Fibroblast of the aortic adventitia (primary cell): ENCODE measurements at regions not wholly inside any gene's neighbourhood (a gene's known extent, or its start where the extent isn't known, plus 50 kb on each side); places are given as distances from the start of the nearest gene placed in this dataset.
A peak's percentile ranks its signal among the peaks of the same experiment; 100 is the strongest.

Experiments
- DNase-seq: peaks from one replicate; pipeline ENCODE4 v3.0.0-alpha.2; 2010; ENCODE audit warnings: low read depth
- H3K4me3 ChIP-seq: 2 replicates; pipeline ENCODE4 v1.5.1; 2011; ENCODE audit warnings: low read depth, mild to moderate bottlenecking, control low read depth, low read length, moderate library complexity
- TF ChIP-seq, protein P1 (sequence below): IDR thresholded peaks from 2 replicates; pipeline ENCODE4 v1.5.1; 2011; ENCODE audit warnings: mild to moderate bottlenecking, low read length, control low read depth, inconsistent platforms; ENCODE audit not compliant: insufficient read depth

DNA sequence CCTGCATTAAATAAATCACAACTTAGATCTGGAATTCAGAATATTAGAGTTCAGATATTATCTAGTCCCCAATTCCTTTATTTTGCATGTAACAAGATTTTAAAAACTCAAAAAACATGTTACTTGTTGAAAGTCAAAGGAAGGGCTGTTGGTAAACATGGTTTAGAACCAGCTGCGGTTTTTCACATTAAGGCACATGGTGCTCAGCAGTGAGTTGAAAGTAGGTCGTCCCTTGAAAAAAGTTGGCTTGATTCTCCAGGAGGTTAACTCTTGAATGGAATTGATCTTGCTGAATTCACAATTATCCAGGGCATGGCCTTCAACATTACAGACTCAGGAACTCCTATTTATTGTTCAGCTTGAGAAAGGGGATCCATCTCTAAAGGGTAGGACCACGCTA lies 277.1 kb upstream of the DUSP10 start:
- no peak overlapping the region for H3K4me3 ChIP-seq
- DNase-seq, result no peak
- TF ChIP-seq, protein P1, sequence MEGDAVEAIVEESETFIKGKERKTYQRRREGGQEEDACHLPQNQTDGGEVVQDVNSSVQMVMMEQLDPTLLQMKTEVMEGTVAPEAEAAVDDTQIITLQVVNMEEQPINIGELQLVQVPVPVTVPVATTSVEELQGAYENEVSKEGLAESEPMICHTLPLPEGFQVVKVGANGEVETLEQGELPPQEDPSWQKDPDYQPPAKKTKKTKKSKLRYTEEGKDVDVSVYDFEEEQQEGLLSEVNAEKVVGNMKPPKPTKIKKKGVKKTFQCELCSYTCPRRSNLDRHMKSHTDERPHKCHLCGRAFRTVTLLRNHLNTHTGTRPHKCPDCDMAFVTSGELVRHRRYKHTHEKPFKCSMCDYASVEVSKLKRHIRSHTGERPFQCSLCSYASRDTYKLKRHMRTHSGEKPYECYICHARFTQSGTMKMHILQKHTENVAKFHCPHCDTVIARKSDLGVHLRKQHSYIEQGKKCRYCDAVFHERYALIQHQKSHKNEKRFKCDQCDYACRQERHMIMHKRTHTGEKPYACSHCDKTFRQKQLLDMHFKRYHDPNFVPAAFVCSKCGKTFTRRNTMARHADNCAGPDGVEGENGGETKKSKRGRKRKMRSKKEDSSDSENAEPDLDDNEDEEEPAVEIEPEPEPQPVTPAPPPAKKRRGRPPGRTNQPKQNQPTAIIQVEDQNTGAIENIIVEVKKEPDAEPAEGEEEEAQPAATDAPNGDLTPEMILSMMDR, result no peak

DNA sequence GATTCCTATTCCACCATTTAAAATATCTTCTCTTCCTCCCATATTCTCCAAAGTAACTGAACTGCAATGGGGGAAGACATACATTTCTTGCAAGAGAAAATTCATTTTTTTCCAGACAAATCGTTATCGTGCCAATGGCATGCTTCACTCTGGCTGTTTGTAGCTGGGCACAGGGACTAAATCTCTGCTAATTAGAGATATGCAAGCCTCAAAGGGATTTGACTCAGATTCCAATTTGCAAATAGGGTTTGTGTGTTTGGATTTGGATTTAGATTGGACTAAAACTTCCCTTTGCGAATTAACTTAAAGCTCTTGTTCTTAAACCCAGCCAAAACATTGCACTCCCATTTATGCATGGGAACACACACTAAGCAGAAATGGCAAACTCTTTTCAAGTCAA lies 276.2 kb upstream of the DUSP10 start:
- no peak overlapping the region for H3K4me3 ChIP-seq
- DNase-seq, result no peak
- TF ChIP-seq, protein P1, result no peak

DNA sequence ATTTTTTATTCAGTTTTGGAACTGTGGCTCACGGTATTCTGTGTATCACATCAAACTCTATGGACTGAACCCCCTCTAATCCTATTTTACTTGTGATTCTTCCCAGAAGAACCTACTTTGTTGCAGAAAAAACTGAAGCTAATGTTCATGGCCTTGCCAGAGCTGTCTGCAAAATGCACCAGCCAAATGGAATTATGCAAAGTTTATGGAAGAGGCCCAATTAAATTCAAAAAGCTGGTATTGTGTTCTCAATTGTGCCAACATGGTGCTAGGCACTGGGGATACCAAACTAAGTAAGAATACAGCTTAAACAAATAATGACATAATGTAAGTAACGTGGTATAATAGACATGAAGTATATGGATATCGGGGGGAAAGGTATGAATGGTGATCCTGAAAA lies 273.8 kb upstream of the DUSP10 start:
- no peak overlapping the region for H3K4me3 ChIP-seq
- TF ChIP-seq, protein P1, result no peak
- DNase-seq, result no peak

DNA sequence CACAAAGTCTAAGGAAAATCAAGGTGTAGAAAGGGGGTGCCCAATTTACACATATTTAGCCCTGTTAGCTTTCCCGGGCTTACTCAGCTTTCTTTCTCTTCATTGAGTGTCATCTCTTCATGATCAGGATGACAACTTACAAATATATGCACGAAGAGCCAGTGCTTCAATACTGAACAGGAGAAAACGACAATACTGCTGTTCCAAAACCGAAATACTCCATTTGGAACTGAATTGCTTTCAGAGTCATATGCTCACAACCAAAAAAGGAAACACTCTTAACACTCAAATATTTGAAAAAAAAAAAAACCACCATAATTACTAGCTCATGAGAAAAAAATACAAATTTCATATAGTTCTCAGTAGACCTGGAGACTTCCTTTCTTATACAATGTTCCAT lies 272.1 kb upstream of the DUSP10 start:
- TF ChIP-seq, protein P1, result no peak
- H3K4me3 ChIP-seq, result no peak overlapping the region
- DNase-seq, result no peak

DNA sequence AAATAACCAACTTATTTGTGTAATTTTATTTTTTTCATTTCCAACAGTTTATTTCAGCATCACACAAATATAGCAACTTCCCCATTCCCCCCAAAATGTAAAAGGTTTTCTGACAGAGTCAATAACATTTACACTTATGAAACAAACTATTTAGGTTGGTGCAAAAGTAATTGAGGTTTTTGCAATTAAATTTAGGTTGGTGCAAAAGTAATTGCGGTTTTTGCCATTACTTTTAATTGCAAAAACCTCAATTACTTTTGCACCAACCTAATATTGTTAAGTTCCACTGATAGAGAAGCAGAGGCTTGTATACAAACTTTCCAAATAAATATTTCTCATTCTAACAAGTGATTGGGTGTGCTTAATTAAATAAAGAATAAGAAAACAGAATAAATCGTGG lies 270.9 kb upstream of the DUSP10 start:
- TF ChIP-seq, protein P1, result no peak
- no peak overlapping the region for H3K4me3 ChIP-seq
- no peak for DNase-seq

DNA sequence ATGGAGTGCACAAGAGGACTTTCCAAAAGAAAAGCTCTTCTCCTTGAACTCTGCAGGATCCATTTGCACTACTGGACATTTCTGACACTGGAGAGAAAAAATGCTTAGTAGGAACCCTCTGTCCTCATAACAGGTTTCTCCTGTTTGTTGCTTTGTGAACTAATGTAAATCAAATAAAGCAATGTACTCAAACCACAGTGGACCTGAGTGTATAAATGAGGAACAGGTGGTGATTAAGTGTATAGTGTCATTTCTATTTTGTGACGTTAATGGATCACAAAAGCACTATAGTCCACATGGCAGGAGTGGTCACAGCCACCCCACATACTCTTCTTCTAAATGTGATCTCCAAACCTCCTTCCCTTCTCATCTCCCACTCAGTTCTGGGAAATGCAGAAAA lies 268.4 kb upstream of the DUSP10 start:
- H3K4me3 ChIP-seq, result no peak overlapping the region
- DNase-seq, result no peak
- TF ChIP-seq, protein P1, result no peak

DNA sequence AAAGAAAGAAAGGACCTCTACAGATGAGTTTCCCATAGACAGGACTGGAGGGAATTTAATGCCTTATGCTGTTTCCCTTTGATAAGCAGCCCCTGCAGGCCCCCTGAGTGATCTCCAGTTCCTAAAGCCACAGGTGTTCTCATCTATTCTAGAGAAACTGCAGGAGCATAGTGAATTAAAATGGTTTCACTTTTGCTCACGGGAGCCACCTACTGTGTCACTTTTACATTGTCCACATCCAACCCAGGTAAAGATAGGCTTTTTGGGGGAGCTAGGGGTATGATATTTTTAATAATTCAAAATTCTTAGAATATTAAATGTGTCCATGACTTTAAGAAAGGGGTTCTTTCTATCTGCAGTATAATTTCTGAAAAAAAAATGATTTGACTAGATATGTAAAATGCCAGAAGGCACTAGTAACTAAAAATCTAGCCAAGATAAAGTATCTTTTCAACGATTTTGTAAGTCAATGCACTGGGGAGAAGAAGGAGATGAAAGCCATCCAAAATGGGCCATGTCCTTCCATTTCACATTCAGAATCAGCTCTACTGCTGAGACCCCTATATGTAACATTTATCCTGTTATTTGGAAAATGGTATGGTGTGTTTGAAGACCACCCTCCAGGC lies 267.3 kb upstream of the DUSP10 start:
- TF ChIP-seq, protein P1, result peak; percentile 47
- H3K4me3 ChIP-seq, result no peak overlapping the region
- peak; percentile 44 for DNase-seq
